SU-DHL-6 (cell line): ENCODE measurements at regions not wholly inside any gene's neighbourhood (a gene's known extent, or its start where the extent isn't known, plus 50 kb on each side); places are given as distances from the start of the nearest gene placed in this dataset.

ENCODE experiments used
- H2AFZ ChIP-seq: fragments of 200-600 bp; sonication (generic); 2 replicates; pipeline ENCODE4 v1.6.1; 2014; ENCODE audit warnings: low read depth, mild to moderate bottlenecking, moderate library complexity, mixed read lengths, antibody characterized with exemption, low read length; ENCODE audit not compliant: severe bottlenecking
- H3F3A ChIP-seq: fragments of 200-600 bp; shearing (Covaris generic); 2 replicates; pipeline ENCODE4 v1.6.0; 2016; ENCODE audit warnings: antibody characterized with exemption, mild to moderate bottlenecking; ENCODE audit not compliant: insufficient read depth
- H3K27ac ChIP-seq: fragments of 200-600 bp; sonication (generic); 2 replicates; pipeline ENCODE4 v1.5.1; 2016; ENCODE audit warnings: low read depth, mild to moderate bottlenecking, low read length, moderate library complexity, mixed read lengths
- H3K27me3 ChIP-seq: fragments of 200-600 bp; sonication (generic), shearing (Covaris generic); 2 replicates; pipeline ENCODE4 v1.6.0; 2014; ENCODE audit warnings: mild to moderate bottlenecking, low read length
- H3K36me3 ChIP-seq: fragments of 200-600 bp; sonication (generic); 2 replicates; pipeline ENCODE4 v1.6.1; 2014; ENCODE audit warnings: mild to moderate bottlenecking, low read length, mixed read lengths
- H3K4me2 ChIP-seq: fragments of 300-600, 200-600 bp; shearing (Covaris generic), sonication (generic); 2 replicates; pipeline ENCODE4 v1.6.0; 2014; ENCODE audit warnings: low read length, low read depth, mild to moderate bottlenecking; ENCODE audit not compliant: poor library complexity, severe bottlenecking
- H3K4me3 ChIP-seq: fragments of 200-600 bp; sonication (generic); 2 replicates; pipeline ENCODE4 v1.5.1; 2014; ENCODE audit warnings: antibody characterized with exemption, low read length, mild to moderate bottlenecking, mixed read lengths; ENCODE audit not compliant: insufficient read depth, poor library complexity, severe bottlenecking
- H3K79me2 ChIP-seq: fragments of 200-600 bp; sonication (generic); 2 replicates; pipeline ENCODE4 v1.6.1; 2014; ENCODE audit warnings: mild to moderate bottlenecking, low read length, moderate library complexity; ENCODE audit not compliant: insufficient read depth
- H3K9ac ChIP-seq: fragments of 200-600 bp; sonication (generic); 2 replicates; pipeline ENCODE4 v1.7.0; 2014; ENCODE audit warnings: mild to moderate bottlenecking, low read length
- H3K9me2 ChIP-seq: fragments of 200-600 bp; sonication (generic); replicated peaks from 2 replicates; pipeline ENCODE4 v1.6.1; 2014; ENCODE audit warnings: low read length; ENCODE audit not compliant: insufficient read depth
- H3K9me3 ChIP-seq: fragments of 200-600 bp; sonication (generic); 2 replicates; pipeline ENCODE4 v1.6.1; 2014; ENCODE audit warnings: low read length, mixed read lengths; ENCODE audit not compliant: insufficient read depth
- H4K20me1 ChIP-seq: fragments of 200-600 bp; sonication (generic); 2 replicates; pipeline ENCODE4 v1.6.1; 2014; ENCODE audit warnings: low read depth, mild to moderate bottlenecking, antibody characterized with exemption, low read length, moderate library complexity, mixed read lengths
- EZH2phosphoT487 ChIP-seq: fragments of 200-600 bp; sonication (generic), shearing (Covaris generic); conservative IDR thresholded peaks from 2 replicates; pipeline ENCODE4 v1.6.1; 2018; ENCODE audit warnings: mild to moderate bottlenecking, antibody characterized with exemption, low read length, moderate library complexity, mixed read lengths
- TF ChIP-seq, protein P1 (sequence below): fragments of 200-600 bp; sonication (generic); IDR thresholded peaks from one replicate; pipeline ENCODE4 v1.5.1; 2017; ENCODE audit warnings: antibody characterized with exemption, mild to moderate bottlenecking, low read length, moderate library complexity; ENCODE audit not compliant: insufficient read depth, poor library complexity, severe bottlenecking

DNA sequence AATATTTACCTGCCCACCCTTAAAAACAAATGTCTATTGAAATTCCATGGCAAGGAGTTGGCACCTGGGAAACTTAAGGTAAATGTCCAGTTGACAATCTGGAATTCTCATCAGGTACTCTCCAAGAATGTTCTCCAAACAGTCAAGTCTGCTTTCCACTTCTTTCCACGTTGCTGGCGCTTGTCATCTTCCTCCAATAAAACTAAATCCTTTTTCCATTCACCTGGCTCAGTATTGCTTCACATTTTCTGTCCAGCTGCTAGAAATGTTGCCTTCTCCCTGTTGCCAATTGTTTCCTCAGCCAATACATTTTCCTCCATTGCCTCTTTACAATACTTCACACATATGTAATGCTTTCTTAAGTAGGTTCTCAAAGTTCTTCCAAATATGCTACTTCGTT is 1288.1 kb upstream of the MAP3K7 start:
- Histone ChIP-seq H3K27ac (no peak overlapping the region), H3K27me3 (no peaks in the 10 kb centered on the region), H3K9me3 (no peaks in the 10 kb centered on the region), H3K4me3 (no peak overlapping the region), H3K4me2 (no peak overlapping the region), H4K20me1 (no peaks in the 10 kb centered on the region), H3F3A (no peaks in the 10 kb centered on the region), H2AFZ (no peak overlapping the region), H3K79me2 (no peaks in the 10 kb centered on the region), H3K9me2 (no peaks in the 10 kb centered on the region), H3K9ac (no peak overlapping the region), H3K36me3 (no peaks in the 10 kb centered on the region)
- TF ChIP-seq, protein P1, sequence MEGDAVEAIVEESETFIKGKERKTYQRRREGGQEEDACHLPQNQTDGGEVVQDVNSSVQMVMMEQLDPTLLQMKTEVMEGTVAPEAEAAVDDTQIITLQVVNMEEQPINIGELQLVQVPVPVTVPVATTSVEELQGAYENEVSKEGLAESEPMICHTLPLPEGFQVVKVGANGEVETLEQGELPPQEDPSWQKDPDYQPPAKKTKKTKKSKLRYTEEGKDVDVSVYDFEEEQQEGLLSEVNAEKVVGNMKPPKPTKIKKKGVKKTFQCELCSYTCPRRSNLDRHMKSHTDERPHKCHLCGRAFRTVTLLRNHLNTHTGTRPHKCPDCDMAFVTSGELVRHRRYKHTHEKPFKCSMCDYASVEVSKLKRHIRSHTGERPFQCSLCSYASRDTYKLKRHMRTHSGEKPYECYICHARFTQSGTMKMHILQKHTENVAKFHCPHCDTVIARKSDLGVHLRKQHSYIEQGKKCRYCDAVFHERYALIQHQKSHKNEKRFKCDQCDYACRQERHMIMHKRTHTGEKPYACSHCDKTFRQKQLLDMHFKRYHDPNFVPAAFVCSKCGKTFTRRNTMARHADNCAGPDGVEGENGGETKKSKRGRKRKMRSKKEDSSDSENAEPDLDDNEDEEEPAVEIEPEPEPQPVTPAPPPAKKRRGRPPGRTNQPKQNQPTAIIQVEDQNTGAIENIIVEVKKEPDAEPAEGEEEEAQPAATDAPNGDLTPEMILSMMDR: no peak
- no peak for TF ChIP-seq EZH2phosphoT487

GRCh38 chr6:91868539-91869202 is 1281.8 kb upstream of the MAP3K7 start:
- Histone ChIP-seq H3K79me2 (no peaks in the 10 kb centered on the region), H3K9ac (no peak overlapping the region), H3K4me3 (no peak overlapping the region), H4K20me1 (no peaks in the 10 kb centered on the region), H3K9me2 (no peaks in the 10 kb centered on the region), H3K36me3 (no peaks in the 10 kb centered on the region), H3K27ac (no peak overlapping the region), H3K4me2 (no peak overlapping the region), H3K9me3 (no peaks in the 10 kb centered on the region), H3K27me3 (no peaks in the 10 kb centered on the region), H2AFZ (no peak overlapping the region), H3F3A (no peaks in the 10 kb centered on the region)
- TF ChIP-seq EZH2phosphoT487: no peak
- TF ChIP-seq, protein P1: no peak

- TF ChIP-seq, protein P1: no peak
- TF ChIP-seq EZH2phosphoT487: no peak
- Histone ChIP-seq H2AFZ (no peak overlapping the region), H3K4me2 (no peak overlapping the region)
Measured at GRCh38 chr6:91865889-91866288, 1279.0 kb upstream of the MAP3K7 start.

More at GRCh38 chr6:91865889-91866288, 1279.0 kb upstream of the MAP3K7 start:
- no peaks in the 10 kb centered on the region for H3F3A ChIP-seq
- no peaks in the 10 kb centered on the region for H3K79me2 ChIP-seq
- no peaks in the 10 kb centered on the region for H4K20me1 ChIP-seq
- H3K9ac ChIP-seq: no peak overlapping the region
- no peaks in the 10 kb centered on the region for H3K36me3 ChIP-seq
- H3K9me2 ChIP-seq: no peaks in the 10 kb centered on the region
- no peaks in the 10 kb centered on the region for H3K27me3 ChIP-seq
- H3K9me3 ChIP-seq: no peaks in the 10 kb centered on the region
- H3K4me3 ChIP-seq: no peak overlapping the region
- no peak overlapping the region for H3K27ac ChIP-seq
